ENCODE measurements at regions not wholly inside any gene's neighbourhood (a gene's known extent, or its start where the extent isn't known, plus 50 kb on each side); places are given as distances from the start of the nearest gene placed in this dataset.

DNA sequence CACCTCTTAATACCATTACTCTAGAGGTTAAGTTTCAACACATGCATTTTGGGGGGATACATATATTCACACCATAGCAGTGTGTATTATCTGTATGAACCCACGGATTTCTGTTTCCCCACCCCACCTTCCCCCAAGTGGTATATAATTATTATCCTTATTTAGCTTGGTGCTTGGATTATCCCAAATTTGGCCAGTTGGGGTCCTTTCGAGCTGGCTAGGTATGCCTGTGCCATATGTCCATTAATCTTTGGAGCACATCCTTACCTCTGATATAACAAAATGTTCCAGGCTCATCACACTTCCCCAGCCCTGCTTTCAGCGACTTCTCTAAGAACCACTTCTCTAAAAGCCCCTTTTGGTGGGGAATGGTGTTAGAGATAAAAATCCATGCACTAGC is 118.7 kb upstream of the MLIP start:
- TF ChIP-seq, protein P1, sequence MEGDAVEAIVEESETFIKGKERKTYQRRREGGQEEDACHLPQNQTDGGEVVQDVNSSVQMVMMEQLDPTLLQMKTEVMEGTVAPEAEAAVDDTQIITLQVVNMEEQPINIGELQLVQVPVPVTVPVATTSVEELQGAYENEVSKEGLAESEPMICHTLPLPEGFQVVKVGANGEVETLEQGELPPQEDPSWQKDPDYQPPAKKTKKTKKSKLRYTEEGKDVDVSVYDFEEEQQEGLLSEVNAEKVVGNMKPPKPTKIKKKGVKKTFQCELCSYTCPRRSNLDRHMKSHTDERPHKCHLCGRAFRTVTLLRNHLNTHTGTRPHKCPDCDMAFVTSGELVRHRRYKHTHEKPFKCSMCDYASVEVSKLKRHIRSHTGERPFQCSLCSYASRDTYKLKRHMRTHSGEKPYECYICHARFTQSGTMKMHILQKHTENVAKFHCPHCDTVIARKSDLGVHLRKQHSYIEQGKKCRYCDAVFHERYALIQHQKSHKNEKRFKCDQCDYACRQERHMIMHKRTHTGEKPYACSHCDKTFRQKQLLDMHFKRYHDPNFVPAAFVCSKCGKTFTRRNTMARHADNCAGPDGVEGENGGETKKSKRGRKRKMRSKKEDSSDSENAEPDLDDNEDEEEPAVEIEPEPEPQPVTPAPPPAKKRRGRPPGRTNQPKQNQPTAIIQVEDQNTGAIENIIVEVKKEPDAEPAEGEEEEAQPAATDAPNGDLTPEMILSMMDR (IDR thresholded peaks at IDR 0.05): no peak
- TF ChIP-seq POLR2AphosphoS5 (IDR thresholded peaks at IDR 0.05): no peak
- no peak for TF ChIP-seq POLR2A (IDR thresholded peaks at IDR 0.05)
- TF ChIP-seq EP300 (IDR thresholded peaks at IDR 0.05; ENCODE audit: low read depth): no peak
